ENCODE measurements at regions not wholly inside any gene's neighbourhood (a gene's known extent, or its start where the extent isn't known, plus 50 kb on each side); places are given as distances from the start of the nearest gene placed in this dataset.

GRCh38 chr3:10637342-10637741 is 132.0 kb upstream of the ATP2B2 start:
- H3K27ac ChIP-seq: no peak overlapping the region
- no peak overlapping the region for H3K4me3 ChIP-seq (IDR thresholded peaks at IDR 0.05; ENCODE audit: insufficient read depth, low read depth, low read length)
- H2AFZ ChIP-seq (ENCODE audit: low read depth): no peak overlapping the region
- H3K4me2 ChIP-seq: no peak overlapping the region
- H3K79me2 ChIP-seq (ENCODE audit: insufficient read depth, low read depth): no peaks in the 10 kb centered on the region
- no peaks in the 10 kb centered on the region for H4K20me1 ChIP-seq (ENCODE audit: insufficient read depth)
- no peak overlapping the region for H3K9ac ChIP-seq
- no peaks in the 10 kb centered on the region for H3K36me3 ChIP-seq (ENCODE audit: insufficient read depth)
- TF ChIP-seq, protein P1, sequence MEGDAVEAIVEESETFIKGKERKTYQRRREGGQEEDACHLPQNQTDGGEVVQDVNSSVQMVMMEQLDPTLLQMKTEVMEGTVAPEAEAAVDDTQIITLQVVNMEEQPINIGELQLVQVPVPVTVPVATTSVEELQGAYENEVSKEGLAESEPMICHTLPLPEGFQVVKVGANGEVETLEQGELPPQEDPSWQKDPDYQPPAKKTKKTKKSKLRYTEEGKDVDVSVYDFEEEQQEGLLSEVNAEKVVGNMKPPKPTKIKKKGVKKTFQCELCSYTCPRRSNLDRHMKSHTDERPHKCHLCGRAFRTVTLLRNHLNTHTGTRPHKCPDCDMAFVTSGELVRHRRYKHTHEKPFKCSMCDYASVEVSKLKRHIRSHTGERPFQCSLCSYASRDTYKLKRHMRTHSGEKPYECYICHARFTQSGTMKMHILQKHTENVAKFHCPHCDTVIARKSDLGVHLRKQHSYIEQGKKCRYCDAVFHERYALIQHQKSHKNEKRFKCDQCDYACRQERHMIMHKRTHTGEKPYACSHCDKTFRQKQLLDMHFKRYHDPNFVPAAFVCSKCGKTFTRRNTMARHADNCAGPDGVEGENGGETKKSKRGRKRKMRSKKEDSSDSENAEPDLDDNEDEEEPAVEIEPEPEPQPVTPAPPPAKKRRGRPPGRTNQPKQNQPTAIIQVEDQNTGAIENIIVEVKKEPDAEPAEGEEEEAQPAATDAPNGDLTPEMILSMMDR (conservative IDR thresholded peaks at IDR 0.05; ENCODE audit: low read depth, low read length): no peak
- H3K27me3 ChIP-seq (ENCODE audit: insufficient read depth, low read depth): no peaks in the 10 kb centered on the region
- H3K4me1 ChIP-seq (ENCODE audit: low read depth, poor library complexity, severe bottlenecking): no peaks in the 10 kb centered on the region

DNA sequence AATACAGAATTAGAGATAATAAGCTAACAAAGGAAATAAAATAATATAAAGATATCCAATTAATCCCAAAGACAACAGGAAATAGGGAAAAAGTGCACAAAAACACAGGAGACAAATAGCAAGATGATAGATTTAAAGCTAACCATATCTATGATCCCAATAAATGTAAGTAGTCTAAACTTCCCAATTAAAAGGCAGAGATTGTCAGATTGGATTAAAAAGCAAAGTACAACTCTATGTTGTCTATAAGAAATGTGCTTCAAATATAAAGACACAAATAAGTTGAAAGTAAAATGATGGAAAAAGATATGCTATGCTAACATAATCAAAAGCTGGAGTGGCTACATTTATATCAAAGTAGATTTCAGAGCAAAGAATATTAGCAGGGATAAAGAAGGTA is 133.1 kb upstream of the ATP2B2 start:
- Histone ChIP-seq H3K4me1 (ENCODE audit: low read depth, poor library complexity, severe bottlenecking) (no peaks in the 10 kb centered on the region), H4K20me1 (ENCODE audit: insufficient read depth) (no peaks in the 10 kb centered on the region), H3K9ac (no peak overlapping the region), H3K27me3 (ENCODE audit: insufficient read depth, low read depth) (no peaks in the 10 kb centered on the region), H3K27ac (no peak overlapping the region), H2AFZ (ENCODE audit: low read depth) (no peak overlapping the region), H3K36me3 (ENCODE audit: insufficient read depth) (no peaks in the 10 kb centered on the region), H3K4me3 (IDR thresholded peaks at IDR 0.05; ENCODE audit: insufficient read depth, low read depth, low read length) (no peak overlapping the region), H3K79me2 (ENCODE audit: insufficient read depth, low read depth) (no peaks in the 10 kb centered on the region), H3K4me2 (no peak overlapping the region)
- TF ChIP-seq, protein P1 (conservative IDR thresholded peaks at IDR 0.05; ENCODE audit: low read depth, low read length): no peak

GRCh38 chr3:10641760-10642159 is 136.4 kb upstream of the ATP2B2 start:
- Histone ChIP-seq H3K4me2 (no peak overlapping the region), H3K4me3 (IDR thresholded peaks at IDR 0.05; ENCODE audit: insufficient read depth, low read depth, low read length) (no peak overlapping the region), H3K9ac (no peak overlapping the region), H3K27me3 (ENCODE audit: insufficient read depth, low read depth) (no peaks in the 10 kb centered on the region), H3K27ac (no peak overlapping the region), H3K36me3 (ENCODE audit: insufficient read depth) (no peaks in the 10 kb centered on the region), H3K79me2 (ENCODE audit: insufficient read depth, low read depth) (no peaks in the 10 kb centered on the region), H2AFZ (ENCODE audit: low read depth) (no peak overlapping the region), H4K20me1 (ENCODE audit: insufficient read depth) (no peaks in the 10 kb centered on the region), H3K4me1 (ENCODE audit: low read depth, poor library complexity, severe bottlenecking) (no peaks in the 10 kb centered on the region)
- TF ChIP-seq, protein P1 (conservative IDR thresholded peaks at IDR 0.05; ENCODE audit: low read depth, low read length): no peak

DNA sequence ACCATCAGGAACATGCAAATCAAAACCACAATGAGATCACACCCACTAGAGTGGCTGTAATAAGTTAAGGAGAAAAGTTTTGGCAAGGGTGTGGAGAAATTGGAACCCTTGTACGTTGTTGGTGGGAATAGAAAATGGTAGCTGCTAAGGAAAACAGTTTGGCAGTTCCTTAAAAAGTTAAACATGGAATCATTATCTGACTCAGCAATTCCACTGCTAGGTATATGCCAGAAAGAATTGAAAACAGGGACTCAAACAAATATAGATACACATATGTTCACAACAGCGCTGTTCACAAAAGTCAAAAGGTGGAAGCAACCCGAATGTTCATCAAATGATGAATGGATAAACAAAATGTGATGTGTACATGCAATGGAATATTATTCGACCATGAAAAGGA is 138.8 kb upstream of the ATP2B2 start:
- no peak overlapping the region for H3K9ac ChIP-seq
- no peaks in the 10 kb centered on the region for H3K36me3 ChIP-seq (ENCODE audit: insufficient read depth)
- H3K4me1 ChIP-seq (ENCODE audit: low read depth, poor library complexity, severe bottlenecking): no peaks in the 10 kb centered on the region
- no peak overlapping the region for H3K4me3 ChIP-seq (IDR thresholded peaks at IDR 0.05; ENCODE audit: insufficient read depth, low read depth, low read length)
- no peak overlapping the region for H3K27ac ChIP-seq
- no peaks in the 10 kb centered on the region for H3K27me3 ChIP-seq (ENCODE audit: insufficient read depth, low read depth)
- H3K79me2 ChIP-seq (ENCODE audit: insufficient read depth, low read depth): no peaks in the 10 kb centered on the region
- no peak overlapping the region for H2AFZ ChIP-seq (ENCODE audit: low read depth)
- no peaks in the 10 kb centered on the region for H4K20me1 ChIP-seq (ENCODE audit: insufficient read depth)
- no peak overlapping the region for H3K4me2 ChIP-seq
- TF ChIP-seq, protein P1 (conservative IDR thresholded peaks at IDR 0.05; ENCODE audit: low read depth, low read length): no peak

Data from KMS-11 (cell line).